GM12873 (cell line): ENCODE measurements at regions not wholly inside any gene's neighbourhood (a gene's known extent, or its start where the extent isn't known, plus 50 kb on each side); places are given as distances from the start of the nearest gene placed in this dataset.
A peak's percentile ranks its signal among the peaks of the same experiment; 100 is the strongest.

Experiments used
- TF ChIP-seq, protein P1 (sequence below): IDR thresholded peaks from 2 replicates; pipeline ENCODE4 v1.5.1; 2012; ENCODE audit warnings: low read depth, mild to moderate bottlenecking, moderate library complexity, low read length, control low read depth; ENCODE audit not compliant: insufficient read depth; ENCODE audit errors: missing control alignments

DNA sequence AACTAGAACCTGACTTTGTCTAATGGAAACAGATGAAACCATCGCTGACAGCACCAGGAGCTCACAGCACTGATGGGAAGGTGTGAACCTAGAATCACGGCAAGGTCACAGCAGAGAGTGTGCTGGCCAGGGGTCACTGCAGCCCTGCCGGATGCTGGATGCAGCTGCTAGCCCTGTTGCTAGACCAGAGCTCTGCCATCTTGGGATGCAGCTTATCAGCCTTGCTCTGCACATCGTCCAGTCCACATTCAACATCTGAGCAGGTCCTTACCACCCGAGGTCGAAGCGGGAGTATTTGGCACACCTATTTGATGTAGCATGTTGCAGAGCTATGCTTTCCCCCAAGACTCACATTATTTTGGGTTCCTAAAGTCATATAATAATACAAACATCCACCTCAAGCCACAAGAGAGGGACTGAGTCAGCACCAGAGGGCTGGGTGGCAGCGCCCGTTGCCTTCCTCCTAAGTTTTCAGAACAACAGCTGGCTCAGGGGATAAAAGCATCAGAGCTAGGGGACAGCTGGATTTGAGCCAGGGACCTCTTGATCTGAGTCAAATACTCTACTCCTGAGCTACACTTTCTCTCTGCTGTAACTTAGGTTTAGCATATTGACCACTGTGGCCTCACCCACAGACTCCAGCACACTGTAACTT is 135.3 kb downstream of the ZNF467 start:
- TF ChIP-seq, protein P1, sequence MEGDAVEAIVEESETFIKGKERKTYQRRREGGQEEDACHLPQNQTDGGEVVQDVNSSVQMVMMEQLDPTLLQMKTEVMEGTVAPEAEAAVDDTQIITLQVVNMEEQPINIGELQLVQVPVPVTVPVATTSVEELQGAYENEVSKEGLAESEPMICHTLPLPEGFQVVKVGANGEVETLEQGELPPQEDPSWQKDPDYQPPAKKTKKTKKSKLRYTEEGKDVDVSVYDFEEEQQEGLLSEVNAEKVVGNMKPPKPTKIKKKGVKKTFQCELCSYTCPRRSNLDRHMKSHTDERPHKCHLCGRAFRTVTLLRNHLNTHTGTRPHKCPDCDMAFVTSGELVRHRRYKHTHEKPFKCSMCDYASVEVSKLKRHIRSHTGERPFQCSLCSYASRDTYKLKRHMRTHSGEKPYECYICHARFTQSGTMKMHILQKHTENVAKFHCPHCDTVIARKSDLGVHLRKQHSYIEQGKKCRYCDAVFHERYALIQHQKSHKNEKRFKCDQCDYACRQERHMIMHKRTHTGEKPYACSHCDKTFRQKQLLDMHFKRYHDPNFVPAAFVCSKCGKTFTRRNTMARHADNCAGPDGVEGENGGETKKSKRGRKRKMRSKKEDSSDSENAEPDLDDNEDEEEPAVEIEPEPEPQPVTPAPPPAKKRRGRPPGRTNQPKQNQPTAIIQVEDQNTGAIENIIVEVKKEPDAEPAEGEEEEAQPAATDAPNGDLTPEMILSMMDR: no peak

DNA sequence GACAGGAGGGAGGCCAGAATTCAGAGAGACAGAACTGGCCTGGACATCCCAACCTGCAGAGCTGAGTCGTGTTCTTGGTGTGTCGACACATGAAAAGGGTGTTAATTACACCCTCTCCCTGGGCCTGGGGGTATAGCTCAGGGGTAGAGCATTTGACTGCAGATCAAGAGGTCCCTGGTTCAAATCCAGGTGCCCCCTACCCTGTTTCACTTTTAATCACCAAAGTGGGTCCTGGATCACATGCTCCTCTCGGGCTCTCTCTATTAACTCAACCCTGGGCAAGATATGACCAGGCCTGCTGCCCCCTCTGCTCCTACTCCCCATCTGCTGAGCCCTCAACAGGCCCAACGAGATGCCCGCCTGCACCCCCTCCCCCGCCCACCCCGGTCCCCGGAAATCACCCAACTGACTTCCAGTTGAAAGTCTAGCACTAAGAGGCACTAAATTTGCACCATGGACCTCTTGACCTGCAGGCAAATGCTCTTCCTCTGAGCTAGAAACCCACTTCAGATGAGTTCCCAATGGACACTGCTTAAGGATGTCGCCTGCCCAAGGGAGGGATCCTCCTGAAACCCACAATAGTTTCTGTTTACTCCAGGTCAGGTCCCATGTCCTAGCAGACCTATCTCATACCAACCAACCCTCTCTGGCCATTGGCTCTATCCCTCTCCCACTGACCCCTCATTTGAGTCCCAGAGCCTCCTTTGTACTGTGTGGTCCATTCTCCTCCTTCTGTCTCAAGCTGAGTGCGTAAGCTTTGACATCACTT is 137.6 kb downstream of the ZNF467 start:
- TF ChIP-seq, protein P1: no peak

GRCh38 chr7:149633976-149634945 is 136.7 kb upstream of the ZNF746 start:
- TF ChIP-seq, protein P1: no peak

GRCh38 chr7:149627911-149628310 is 130.3 kb upstream of the ZNF746 start:
- TF ChIP-seq, protein P1: no peak

DNA sequence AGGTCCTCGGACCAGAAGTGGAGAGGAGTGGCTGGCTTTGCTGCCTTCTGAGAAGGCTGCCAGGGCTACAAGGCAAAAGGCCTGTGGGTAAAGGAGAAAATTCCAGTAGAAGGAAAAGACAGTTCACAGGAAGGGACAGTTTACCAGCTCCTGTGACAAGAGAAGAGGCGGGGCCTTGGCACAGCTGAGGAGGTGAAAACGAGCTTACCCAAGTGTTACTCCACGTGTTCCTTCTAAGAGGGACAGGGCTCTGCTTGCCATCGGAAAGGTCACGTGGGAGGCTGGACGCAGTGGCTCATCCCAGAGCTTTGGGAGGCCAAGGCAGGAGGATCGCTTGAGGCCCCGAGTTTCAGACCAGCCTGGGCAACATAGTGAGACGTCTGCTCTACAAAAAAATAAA is 129.4 kb upstream of the ZNF746 start:
- TF ChIP-seq, protein P1: no peak

- TF ChIP-seq, protein P1: no peak
Measured at GRCh38 chr7:149625947-149626392, 128.4 kb upstream of the ZNF746 start.

GRCh38 chr7:149625340-149625946 is 127.8 kb upstream of the ZNF746 start:
- TF ChIP-seq, protein P1: peak; percentile 77
